SK-N-SH treated with all-trans-retinoic acid at 6 μM for 48 hours (cell line): ENCODE measurements at regions not wholly inside any gene's neighbourhood (a gene's known extent, or its start where the extent isn't known, plus 50 kb on each side); places are given as distances from the start of the nearest gene placed in this dataset.

Experiments
- ARNTL ChIP-seq: fragments of 450-650 bp; formaldehyde crosslinking; IDR thresholded peaks from 2 replicates; pipeline ENCODE4 v1.5.0; 2020; ENCODE audit warnings: low read depth, mild to moderate bottlenecking, moderate library complexity, borderline replicate concordance
- CREB5 ChIP-seq: fragments of 250-450 bp; sonication (Bioruptor Pico); IDR thresholded peaks from 2 replicates; pipeline ENCODE4 v1.5.1; 2020; ENCODE audit warnings: low read depth, mild to moderate bottlenecking, moderate library complexity
- GLIS3 ChIP-seq: fragments of 250-450 bp; sonication (Bioruptor Pico); IDR thresholded peaks from 2 replicates; pipeline ENCODE4 v1.5.0; 2020; ENCODE audit warnings: mild to moderate bottlenecking, moderate library complexity
- PATZ1 ChIP-seq: fragments of 250-450 bp; sonication (Bioruptor Pico); IDR thresholded peaks from 2 replicates; pipeline ENCODE4 v1.8.0; 2020; ENCODE audit warnings: mild to moderate bottlenecking, moderate library complexity, borderline replicate concordance
- RARB ChIP-seq: fragments of 250-450 bp; sonication (Bioruptor Pico); IDR thresholded peaks from 2 replicates; pipeline ENCODE4 v1.8.0; 2021; ENCODE audit warnings: mild to moderate bottlenecking, moderate library complexity
- TOX ChIP-seq: fragments of 250-450 bp; sonication (Bioruptor Pico); IDR thresholded peaks from 2 replicates; pipeline ENCODE4 v1.8.0; 2021; ENCODE audit warnings: mild to moderate bottlenecking, moderate library complexity, borderline replicate concordance
- ZFP3 ChIP-seq: fragments of 250-450 bp; sonication (Bioruptor Pico); IDR thresholded peaks from 2 replicates; pipeline ENCODE4 v1.5.0; 2020; ENCODE audit warnings: mild to moderate bottlenecking, moderate library complexity
- ZNF8 ChIP-seq: fragments of 450-650 bp; formaldehyde crosslinking; IDR thresholded peaks from 2 replicates; pipeline ENCODE4 v1.5.0; 2020; ENCODE audit warnings: mild to moderate bottlenecking, moderate library complexity

GRCh38 chr2:217033186-217033585 is 173.3 kb upstream of the TNP1 start:
- TF ChIP-seq PATZ1 (CRISPR knock-in tag) (no peak), ZNF8 (CRISPR knock-in tag) (no peak), ZFP3 (CRISPR knock-in tag) (no peak), CREB5 (CRISPR knock-in tag) (no peak), RARB (CRISPR knock-in tag) (no peak), TOX (CRISPR knock-in tag) (no peak), GLIS3 (CRISPR knock-in tag) (no peak), ARNTL (no peak)
